Neural progenitor cell (in vitro differentiated cells): ENCODE measurements at regions not wholly inside any gene's neighbourhood (a gene's known extent, or its start where the extent isn't known, plus 50 kb on each side); places are given as distances from the start of the nearest gene placed in this dataset.

Source experiments
- CTCF ChIP-seq: fragments of 200-600 bp; sonication (generic); IDR thresholded peaks from 2 replicates; pipeline ENCODE4 v1.5.1; 2017; ENCODE audit warnings: antibody characterized with exemption, mild to moderate bottlenecking
- EZH2 ChIP-seq: fragments of 200-600 bp; sonication (generic); IDR thresholded peaks from 2 replicates; pipeline ENCODE4 v1.6.1; 2017; ENCODE audit warnings: antibody characterized with exemption, mild to moderate bottlenecking, moderate library complexity
- EZH2phosphoT487 ChIP-seq: fragments of 200-600 bp; sonication (generic); IDR thresholded peaks from 2 replicates; pipeline ENCODE4 v1.6.1; 2017; ENCODE audit warnings: antibody characterized with exemption

GRCh38 chr16:5605404-5605803 lies 507.8 kb upstream of the EEF2KMT start:
- TF ChIP-seq CTCF (no peak), EZH2 (no peak), EZH2phosphoT487 (no peak)
